ENCODE measurements at regions not wholly inside any gene's neighbourhood (a gene's known extent, or its start where the extent isn't known, plus 50 kb on each side); places are given as distances from the start of the nearest gene placed in this dataset.

DNA sequence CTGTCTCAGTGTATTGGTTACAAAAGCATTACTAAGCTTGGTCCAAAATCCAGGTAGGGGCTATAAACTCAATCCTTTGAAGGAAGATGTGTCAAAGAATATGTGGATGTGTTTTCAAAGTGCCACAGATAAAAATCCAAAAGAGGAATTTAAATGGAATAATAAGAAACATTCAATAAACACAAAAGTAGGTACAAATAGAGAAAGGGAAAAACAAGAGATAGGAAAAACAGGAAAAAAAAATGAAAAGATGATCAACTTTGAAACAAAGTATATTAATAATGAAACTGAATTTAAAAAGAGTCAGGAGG, 64.0 kb downstream of the PPP4R3C start:
- CTCF ChIA-PET = interaction anchor here (0.6 to 0.9 kb wide), 3 partner anchors 10 to 617 kb away, joined by 3 read pairs; no protein-coding TSS in a partner anchor
- TF ChIP-seq TARDBP (IDR thresholded peaks at IDR 0.05; ENCODE audit: borderline replicate concordance) (no peak), RCOR1 (conservative IDR thresholded peaks at IDR 0.05; ENCODE audit: low read depth, low read length) (no peak), YBX1 (IDR thresholded peaks at IDR 0.05) (no peak), RAD51 (IDR thresholded peaks at IDR 0.05) (no peak), HDAC2 (IDR thresholded peaks at IDR 0.05) (no peak), IRF4 (IDR thresholded peaks at IDR 0.05; ENCODE audit: low read depth, low read length) (no peak), FOXK2 (IDR thresholded peaks at IDR 0.05) (no peak), JUND (IDR thresholded peaks at IDR 0.05; ENCODE audit: low read depth, low read length) (no peak), RELA (IDR thresholded peaks at IDR 0.05; ENCODE audit: borderline replicate concordance, partially characterized antibody) (no peak), DPF2 (IDR thresholded peaks at IDR 0.05) (no peak), MLLT1 (IDR thresholded peaks at IDR 0.05) (no peak)
- H3K4me1 ChIP-seq (ENCODE audit: control insufficient read depth, insufficient read depth, low read length) = no peaks in the 10 kb centered on the region
- no peak overlapping the region for H3K4me3 ChIP-seq
- no peaks in the 10 kb centered on the region for H3K27me3 ChIP-seq (replicated peaks in 1 of 2; ENCODE audit: control insufficient read depth in 2 of 2, insufficient read depth in 2 of 2, low read length in 1 of 2)
- DNase-seq (ENCODE audit: low read depth, low spot score) = no peak
- POLR2A ChIA-PET = no interaction called here
- H3K4me2 ChIP-seq (ENCODE audit: control insufficient read depth, insufficient read depth) = no peak overlapping the region
- H3K9me3 ChIP-seq (replicated peaks; ENCODE audit: control insufficient read depth, insufficient read depth, low read length) = no peaks in the 10 kb centered on the region
- intact Hi-C loops (cut with micrococcal nuclease; ENCODE audit: unreplicated experiment) (loop anchor here (5.0 kb wide), 2 partner anchors 612 to 747 kb away; no protein-coding TSS in a partner anchor), in situ Hi-C loops (cut with MboI) (no loop called here)
- no peak for ATAC-seq
- no peak overlapping the region for H3K9ac ChIP-seq (ENCODE audit: control insufficient read depth, insufficient read depth, low read length)
- SMC1A ChIA-PET (ENCODE audit: uncharacterized antibody, unreplicated experiment) = no interaction called here
- no peak overlapping the region for H2AFZ ChIP-seq (ENCODE audit: control insufficient read depth, low read depth, low read length)
- FAIRE-seq = no peak
- H4K20me1 ChIP-seq (ENCODE audit: control insufficient read depth, insufficient read depth) = no peaks in the 10 kb centered on the region
- no peak overlapping the region for H3K27ac ChIP-seq (ENCODE audit: control insufficient read depth, insufficient read depth)
- no peaks in the 10 kb centered on the region for H3K36me3 ChIP-seq (ENCODE audit: control insufficient read depth in 2 of 2, insufficient read depth in 2 of 2, low read length in 1 of 2)
- BruUV-seq (replicated peaks) = no TSS peak
- no peaks in the 10 kb centered on the region for H3K79me2 ChIP-seq (ENCODE audit: control insufficient read depth, insufficient read depth, low read length)
- RAD21 ChIA-PET (ENCODE audit: unreplicated experiment) = no interaction called here

All from GM12878 (cell line).